Activated naive CD8-positive, alpha-beta T cell (primary cell): ENCODE measurements at regions not wholly inside any gene's neighbourhood (a gene's known extent, or its start where the extent isn't known, plus 50 kb on each side); places are given as distances from the start of the nearest gene placed in this dataset.
"Not testable (repeated sequence)": the region's sequence is repeated elsewhere in the genome, so short reads cannot be mapped to it uniquely, and the experiment has no call there.

ENCODE experiments used
- H3K27ac Mint-ChIP-seq: one replicate; pipeline ENCODE4 v1.8.0; 2021; ENCODE audit warnings: mixed read lengths
- H3K27me3 Mint-ChIP-seq: one replicate; pipeline ENCODE4 v1.8.0; 2021; ENCODE audit warnings: mixed read lengths
- H3K36me3 Mint-ChIP-seq: one replicate; pipeline ENCODE4 v1.8.0; 2021; ENCODE audit warnings: mixed read lengths
- H3K4me1 Mint-ChIP-seq: one replicate; pipeline ENCODE4 v1.8.0; 2021; ENCODE audit warnings: low read depth, mixed read lengths
- H3K4me3 Mint-ChIP-seq: one replicate; pipeline ENCODE4 v1.8.0; 2021; ENCODE audit warnings: mild to moderate bottlenecking, mixed read lengths
- H3K9me3 Mint-ChIP-seq: one replicate; pipeline ENCODE4 v1.8.0; 2021; ENCODE audit warnings: low read depth, mixed read lengths

GRCh38 chr21:27928534-27929115, 961.7 kb upstream of the ADAMTS5 start:
- H3K4me1 Mint-ChIP-seq, H3K36me3 Mint-ChIP-seq, H3K4me3 Mint-ChIP-seq, H3K27me3 Mint-ChIP-seq, H3K9me3 Mint-ChIP-seq, H3K27ac Mint-ChIP-seq: not testable (repeated sequence)

- H3K4me3 Mint-ChIP-seq, H3K36me3 Mint-ChIP-seq, H3K27ac Mint-ChIP-seq, H3K4me1 Mint-ChIP-seq, H3K27me3 Mint-ChIP-seq: not testable (repeated sequence)
- H3K9me3 Mint-ChIP-seq, result peaks cover 11% of the 10 kb centered on the region
Observed at GRCh38 chr21:27921421-27921820, 954.5 kb upstream of the ADAMTS5 start.

GRCh38 chr21:27917966-27918365, 951.1 kb upstream of the ADAMTS5 start:
- peaks cover 12% of the 10 kb centered on the region for H3K9me3 Mint-ChIP-seq
- H3K36me3 Mint-ChIP-seq, H3K4me3 Mint-ChIP-seq, H3K27ac Mint-ChIP-seq, H3K4me1 Mint-ChIP-seq, H3K27me3 Mint-ChIP-seq: not testable (repeated sequence)

- H3K27me3 Mint-ChIP-seq, H3K4me3 Mint-ChIP-seq, H3K36me3 Mint-ChIP-seq, H3K4me1 Mint-ChIP-seq, H3K27ac Mint-ChIP-seq: not testable (repeated sequence)
- H3K9me3 Mint-ChIP-seq, result peaks cover 11% of the 10 kb centered on the region
Observed at GRCh38 chr21:27916326-27916725, 949.4 kb upstream of the ADAMTS5 start.

- H3K9me3 Mint-ChIP-seq, result peaks cover 15% of the 10 kb centered on the region
- H3K4me3 Mint-ChIP-seq, H3K36me3 Mint-ChIP-seq, H3K27me3 Mint-ChIP-seq, H3K4me1 Mint-ChIP-seq, H3K27ac Mint-ChIP-seq: not testable (repeated sequence)
Observed at GRCh38 chr21:27912133-27912532, 945.2 kb upstream of the ADAMTS5 start.

- H3K4me1 Mint-ChIP-seq, H3K27ac Mint-ChIP-seq, H3K4me3 Mint-ChIP-seq, H3K36me3 Mint-ChIP-seq, H3K9me3 Mint-ChIP-seq, H3K27me3 Mint-ChIP-seq: not testable (repeated sequence)
Observed at GRCh38 chr21:27909487-27909886, 942.6 kb upstream of the ADAMTS5 start.

GRCh38 chr21:27908816-27909215, 941.9 kb upstream of the ADAMTS5 start:
- not testable (repeated sequence) for H3K27me3 Mint-ChIP-seq, H3K4me1 Mint-ChIP-seq, H3K27ac Mint-ChIP-seq, H3K9me3 Mint-ChIP-seq, H3K36me3 Mint-ChIP-seq, H3K4me3 Mint-ChIP-seq

GRCh38 chr21:27902904-27903303, 936.0 kb upstream of the ADAMTS5 start:
- H3K36me3 Mint-ChIP-seq, H3K4me3 Mint-ChIP-seq, H3K9me3 Mint-ChIP-seq, H3K27me3 Mint-ChIP-seq, H3K4me1 Mint-ChIP-seq, H3K27ac Mint-ChIP-seq: not testable (repeated sequence)

GRCh38 chr21:27893619-27894018, 926.7 kb upstream of the ADAMTS5 start:
- not testable (repeated sequence) for H3K36me3 Mint-ChIP-seq, H3K9me3 Mint-ChIP-seq, H3K4me1 Mint-ChIP-seq, H3K27me3 Mint-ChIP-seq, H3K27ac Mint-ChIP-seq, H3K4me3 Mint-ChIP-seq

GRCh38 chr21:27891495-27891894, 924.6 kb upstream of the ADAMTS5 start:
- H3K4me1 Mint-ChIP-seq, result not testable (repeated sequence)

GRCh38 chr21:27887808-27888455, 921.0 kb upstream of the ADAMTS5 start:
- not testable (repeated sequence) for H3K4me3 Mint-ChIP-seq, H3K27ac Mint-ChIP-seq, H3K9me3 Mint-ChIP-seq, H3K27me3 Mint-ChIP-seq, H3K36me3 Mint-ChIP-seq, H3K4me1 Mint-ChIP-seq

More at GRCh38 chr21:27891495-27891894, 924.6 kb upstream of the ADAMTS5 start:
- H3K4me3 Mint-ChIP-seq, H3K27ac Mint-ChIP-seq, H3K9me3 Mint-ChIP-seq, H3K27me3 Mint-ChIP-seq, H3K36me3 Mint-ChIP-seq: not testable (repeated sequence)

- Mint-ChIP-seq H3K27ac (no peak overlapping the region), H3K4me1 (no peaks in the 10 kb centered on the region), H3K27me3 (no peaks in the 10 kb centered on the region), H3K4me3 (no peak overlapping the region), H3K9me3 (no peaks in the 10 kb centered on the region), H3K36me3 (no peaks in the 10 kb centered on the region)
Observed at GRCh38 chr21:27885296-27885711, 918.4 kb upstream of the ADAMTS5 start.

- not testable (repeated sequence) for H3K27me3 Mint-ChIP-seq, H3K36me3 Mint-ChIP-seq, H3K27ac Mint-ChIP-seq, H3K4me1 Mint-ChIP-seq, H3K9me3 Mint-ChIP-seq, H3K4me3 Mint-ChIP-seq
Observed at GRCh38 chr21:27881331-27881730, 914.4 kb upstream of the ADAMTS5 start.

GRCh38 chr21:27872411-27872810, 905.5 kb upstream of the ADAMTS5 start:
- not testable (repeated sequence) for H3K4me1 Mint-ChIP-seq, H3K27ac Mint-ChIP-seq, H3K4me3 Mint-ChIP-seq, H3K9me3 Mint-ChIP-seq, H3K27me3 Mint-ChIP-seq, H3K36me3 Mint-ChIP-seq

- not testable (repeated sequence) for H3K27me3 Mint-ChIP-seq, H3K4me3 Mint-ChIP-seq, H3K27ac Mint-ChIP-seq, H3K4me1 Mint-ChIP-seq, H3K9me3 Mint-ChIP-seq, H3K36me3 Mint-ChIP-seq
Observed at GRCh38 chr21:27870755-27871154, 903.9 kb upstream of the ADAMTS5 start.

GRCh38 chr21:27860314-27860955, 893.5 kb upstream of the ADAMTS5 start:
- not testable (repeated sequence) for H3K27ac Mint-ChIP-seq, H3K27me3 Mint-ChIP-seq, H3K36me3 Mint-ChIP-seq, H3K9me3 Mint-ChIP-seq, H3K4me3 Mint-ChIP-seq, H3K4me1 Mint-ChIP-seq
